ENCODE measurements at regions not wholly inside any gene's neighbourhood (a gene's known extent, or its start where the extent isn't known, plus 50 kb on each side); places are given as distances from the start of the nearest gene placed in this dataset.

DNA sequence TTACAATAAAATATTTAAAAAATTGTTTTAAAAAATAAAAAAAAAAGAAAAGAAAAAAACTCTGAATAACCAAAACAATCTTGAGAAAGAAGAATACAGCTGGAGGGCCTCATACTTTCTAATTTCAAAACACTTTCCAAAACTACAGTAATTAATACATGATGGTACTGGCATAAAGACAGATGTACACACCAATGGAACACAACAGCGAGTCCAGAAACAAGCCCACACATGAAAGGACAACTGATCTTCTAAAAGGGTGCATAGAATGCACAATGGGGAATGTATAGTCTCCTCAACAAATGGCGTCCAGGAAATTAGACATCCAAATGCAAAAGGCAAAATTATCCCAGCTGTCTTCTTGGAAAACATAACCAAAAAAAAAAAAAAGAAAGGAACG is 99.6 kb downstream of the LURAP1L start:
- DNase-seq (ENCODE audit: low read depth in 2 of 2), result no peak

DNA sequence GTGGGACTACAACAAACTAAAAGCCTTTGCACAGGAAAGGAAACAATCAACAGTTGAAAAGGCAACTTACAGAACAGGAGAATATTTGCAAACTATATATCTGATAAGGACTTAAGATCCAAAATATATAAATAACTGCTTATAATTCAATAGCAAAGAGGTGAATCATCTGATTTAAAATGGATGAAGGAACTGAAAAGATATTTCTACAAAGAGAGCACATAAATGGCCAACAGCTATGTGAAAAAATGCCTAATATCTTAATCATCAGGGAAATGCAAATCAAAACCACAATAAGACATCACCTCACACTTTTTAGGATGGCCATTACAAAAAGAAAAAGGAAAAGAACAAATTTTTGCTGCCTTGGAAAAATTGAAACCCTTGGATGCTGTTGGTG is 100.4 kb downstream of the LURAP1L start:
- peak; percentile 27 to 36 for DNase-seq (ENCODE audit: low read depth in 2 of 2)

DNA sequence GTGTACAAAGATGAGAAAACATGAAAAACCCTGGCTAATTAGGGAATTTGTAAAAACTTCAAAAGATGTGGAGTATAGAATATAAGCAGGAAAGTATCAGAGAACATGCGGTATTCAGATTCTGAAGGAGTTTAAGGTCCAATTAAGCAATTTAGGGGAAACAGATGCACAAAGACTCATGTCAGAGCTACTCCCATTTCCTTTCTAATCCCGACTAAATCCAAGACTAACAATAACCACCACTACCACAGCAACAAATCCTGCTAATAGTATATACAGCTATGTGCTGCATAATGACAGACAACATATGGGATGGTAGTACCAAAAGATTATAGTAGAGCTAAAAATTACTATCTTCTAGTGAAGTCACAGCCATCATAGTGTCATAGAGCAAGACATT is 102.1 kb downstream of the LURAP1L start:
- no peak for DNase-seq (ENCODE audit: low read depth in 2 of 2)

- no peak for DNase-seq (ENCODE audit: low read depth in 2 of 2)
Observed at GRCh38 chr9:12878351-12878978, 103.6 kb downstream of the LURAP1L start.

DNA sequence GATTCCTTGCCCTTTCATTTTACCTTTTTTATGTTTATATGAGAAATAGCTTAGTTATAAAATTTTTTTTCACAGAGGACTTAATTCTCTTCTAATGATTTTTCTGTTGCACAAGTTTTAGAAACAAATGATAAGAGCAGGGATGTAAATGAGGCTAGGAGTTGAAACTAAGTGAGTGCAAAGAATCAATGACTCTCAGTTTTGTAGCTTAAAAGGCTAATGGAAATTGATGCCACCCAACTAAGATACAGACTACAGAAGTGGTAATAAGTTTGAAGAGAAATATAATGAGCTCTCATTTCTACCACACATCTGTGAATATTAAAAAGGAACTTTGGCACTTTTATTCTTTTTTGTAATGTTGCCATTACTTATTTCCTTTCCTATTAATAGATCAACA is 105.1 kb downstream of the LURAP1L start:
- no peak for DNase-seq (ENCODE audit: low read depth in 2 of 2)

GRCh38 chr9:12880406-12881015 is 105.7 kb downstream of the LURAP1L start:
- DNase-seq (ENCODE audit: low read depth in 2 of 2), result peak in 1 of 2 experiments; percentile 17

DNA sequence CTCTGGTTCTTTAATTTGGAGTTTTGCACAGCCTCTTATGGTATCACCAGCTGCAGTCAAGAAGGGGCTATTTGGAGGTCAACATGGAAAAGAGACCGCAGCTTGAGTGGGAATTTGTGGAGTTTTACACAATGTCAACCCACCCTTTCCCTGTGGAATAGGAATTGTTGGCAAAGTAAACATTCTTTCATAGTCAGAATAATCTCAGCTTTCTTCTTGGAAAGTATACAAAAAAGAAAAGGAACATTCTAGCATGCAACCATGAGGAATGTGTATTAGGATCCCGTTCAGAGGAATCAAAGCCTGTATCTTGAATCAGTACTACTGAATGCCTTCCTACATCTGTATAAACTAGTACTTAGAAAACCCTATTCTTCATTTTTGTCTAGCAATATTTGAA is 107.6 kb downstream of the LURAP1L start:
- DNase-seq (ENCODE audit: low read depth in 2 of 2), result peak; percentile 87 to 88

DNA sequence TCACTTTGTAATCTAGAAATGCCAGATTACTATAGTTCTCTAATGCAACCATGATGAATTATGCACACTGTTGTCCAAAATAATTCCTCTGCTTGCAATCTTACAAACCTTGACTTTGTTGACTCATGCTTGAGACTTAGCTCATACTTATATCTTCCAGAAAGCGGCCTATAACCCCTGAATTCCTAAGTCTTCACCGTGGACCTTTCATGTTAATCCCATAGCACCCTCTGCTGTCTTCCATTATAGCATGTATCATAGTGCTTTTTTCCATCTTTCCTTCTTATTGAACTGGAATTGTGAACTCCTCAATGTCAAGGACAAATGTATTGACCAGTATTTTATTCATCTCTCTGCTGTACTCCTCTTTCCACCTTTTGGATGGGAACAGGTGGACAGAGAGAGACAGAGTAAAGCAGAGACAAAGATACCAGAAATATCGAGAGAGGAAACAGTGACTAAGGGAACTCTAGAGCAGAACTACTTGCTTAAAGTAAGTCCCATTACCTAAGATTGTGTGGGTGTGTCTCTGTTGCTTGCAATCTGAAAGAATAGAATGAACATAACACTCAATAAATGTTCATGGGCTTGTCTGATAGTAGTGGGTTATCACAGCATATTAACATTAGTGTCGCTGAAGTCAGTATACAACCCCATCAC is 110.0 kb downstream of the LURAP1L start:
- peak; percentile 61 to 67 for DNase-seq (ENCODE audit: low read depth in 2 of 2)

DNA sequence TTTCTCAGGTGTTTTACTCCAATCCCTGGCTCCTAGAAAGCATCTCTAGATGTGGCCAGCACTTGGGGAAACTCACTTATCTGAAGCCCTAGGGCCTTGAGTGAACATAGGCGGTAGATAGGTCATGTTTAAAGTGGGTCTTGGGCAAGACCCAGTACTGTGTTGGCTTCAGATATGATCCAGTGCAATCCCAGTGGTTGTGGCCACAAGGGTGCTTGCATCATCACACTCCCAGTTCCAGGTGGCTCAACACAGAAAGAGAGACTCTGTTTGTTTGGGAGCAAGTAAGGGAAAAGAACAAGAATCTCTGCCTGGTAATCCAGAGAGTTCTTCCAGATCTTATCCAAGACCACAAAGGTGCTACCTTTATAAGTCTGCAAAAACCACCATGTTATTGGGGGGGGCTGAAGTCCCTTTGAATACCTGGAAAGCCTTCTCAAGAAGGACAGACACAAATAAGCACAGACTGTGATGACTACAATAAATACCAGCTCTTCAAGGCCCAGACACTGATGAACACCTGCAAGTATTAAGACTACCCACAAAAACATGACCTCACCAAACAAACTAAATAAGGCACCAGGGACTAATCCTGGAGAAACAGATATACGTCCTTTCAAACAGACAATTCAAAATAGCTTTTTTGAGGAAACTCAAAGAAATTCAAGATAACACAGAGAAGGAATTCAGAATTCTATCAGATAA is 114.7 kb downstream of the LURAP1L start:
- DNase-seq (ENCODE audit: low read depth in 2 of 2), result no peak

DNA sequence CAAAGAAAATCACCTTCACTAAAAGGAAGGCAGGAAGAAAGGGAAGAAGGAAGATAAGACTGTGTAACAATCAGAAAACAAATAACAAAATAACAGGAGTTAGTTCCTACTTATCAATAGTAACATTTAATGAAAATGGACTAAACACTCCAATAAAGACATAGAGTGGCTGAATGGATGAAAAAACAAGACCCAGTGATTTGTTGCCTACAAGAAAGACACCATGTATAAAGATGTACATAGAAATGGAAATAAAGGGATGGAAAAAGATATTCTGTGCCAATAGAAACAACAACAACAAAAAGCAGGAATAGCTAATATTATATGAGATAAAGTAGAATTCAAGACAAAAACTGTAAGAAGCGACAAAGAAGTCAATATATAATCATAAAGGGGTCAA is 116.8 kb downstream of the LURAP1L start:
- DNase-seq (ENCODE audit: low read depth in 2 of 2), result no peak

GRCh38 chr9:12903316-12903715 is 128.5 kb downstream of the LURAP1L start:
- DNase-seq (ENCODE audit: low read depth in 2 of 2), result no peak

GRCh38 chr9:12904261-12905000 is 129.6 kb downstream of the LURAP1L start:
- DNase-seq (ENCODE audit: low read depth in 2 of 2), result no peak

DNA sequence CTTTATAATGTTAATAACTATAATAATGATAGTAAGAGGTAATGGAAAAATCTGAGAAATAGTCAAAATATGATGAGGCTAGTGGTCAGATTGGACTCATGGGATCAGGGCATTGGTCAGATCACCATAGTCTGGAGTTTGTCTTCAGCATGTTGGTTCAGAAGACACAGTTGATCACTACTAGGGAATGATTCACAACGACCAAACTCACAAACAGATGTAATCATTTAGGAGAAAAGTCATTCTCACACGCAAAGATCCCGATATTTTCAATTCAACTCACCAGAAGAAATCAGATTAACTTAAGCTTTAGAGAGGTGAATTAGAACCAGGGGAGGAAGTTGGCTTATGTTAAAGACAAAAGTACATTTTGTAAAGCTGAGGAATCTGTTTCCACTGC is 131.8 kb downstream of the LURAP1L start:
- peak in 1 of 2 experiments; percentile 24 for DNase-seq (ENCODE audit: low read depth in 2 of 2)

DNA sequence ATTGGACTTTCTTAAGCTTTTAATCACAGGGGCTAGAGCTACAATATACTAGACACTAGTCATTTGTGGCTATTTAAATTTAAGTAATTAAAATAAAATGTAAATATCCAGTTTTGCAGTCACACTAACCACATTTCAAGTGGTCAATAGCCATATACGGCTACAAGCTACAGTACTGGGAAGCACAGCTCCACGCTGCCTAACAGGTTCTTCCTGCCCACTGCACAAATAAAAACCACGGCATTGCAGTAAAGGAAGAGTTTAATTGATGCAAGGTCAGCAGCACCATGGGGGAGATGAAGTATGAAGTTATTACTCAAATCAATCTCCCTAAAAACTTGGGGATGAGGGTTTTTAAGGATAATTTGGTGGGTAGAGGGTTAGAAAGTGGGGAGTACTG is 134.1 kb downstream of the LURAP1L start:
- no peak for DNase-seq (ENCODE audit: low read depth in 2 of 2)

- DNase-seq (ENCODE audit: low read depth in 2 of 2), result no peak
Observed at GRCh38 chr9:12915366-12915954, 140.6 kb downstream of the LURAP1L start.

DNA sequence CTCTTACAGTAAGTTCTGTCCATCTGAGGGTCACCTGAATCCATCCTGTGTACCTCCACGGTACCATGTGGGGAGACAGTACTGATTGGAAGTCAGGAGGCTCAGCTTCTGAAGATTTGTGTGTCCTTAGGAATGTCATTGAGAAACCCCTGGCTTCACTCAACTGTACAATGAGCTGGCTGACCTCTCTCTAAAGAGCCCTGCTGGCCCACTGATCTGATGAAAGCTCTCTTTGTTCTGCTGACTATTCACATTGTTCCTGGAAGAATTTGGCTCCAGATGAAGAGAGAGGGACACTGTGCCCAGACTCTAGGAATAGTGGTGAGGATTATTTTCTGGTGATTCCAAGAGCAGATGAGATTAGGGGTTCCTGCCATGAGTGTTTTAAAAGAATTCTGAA is 141.2 kb downstream of the LURAP1L start:
- DNase-seq (ENCODE audit: low read depth in 2 of 2), result no peak

DNA sequence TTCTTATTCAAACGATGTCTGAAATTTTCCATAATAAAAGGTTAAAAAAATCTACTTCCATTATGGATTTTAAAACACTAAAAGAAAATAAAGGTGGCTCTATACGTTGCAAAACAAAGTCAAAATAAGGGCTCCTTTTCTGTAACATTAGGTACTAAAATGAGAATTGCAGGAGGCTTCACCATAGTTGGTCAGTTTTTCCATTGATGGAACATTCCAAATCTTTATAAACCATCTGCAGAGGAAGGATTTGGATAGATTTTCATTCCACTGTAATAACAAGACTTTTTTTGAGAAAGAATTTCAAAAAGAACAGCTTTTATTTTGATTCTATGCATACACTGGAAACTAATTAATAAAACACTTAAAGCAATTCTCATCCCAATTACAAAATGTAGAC is 145.6 kb downstream of the LURAP1L start:
- DNase-seq (ENCODE audit: low read depth in 2 of 2), result no peak

GRCh38 chr9:12921621-12922020 is 146.8 kb downstream of the LURAP1L start:
- DNase-seq (ENCODE audit: low read depth in 2 of 2), result no peak

DNA sequence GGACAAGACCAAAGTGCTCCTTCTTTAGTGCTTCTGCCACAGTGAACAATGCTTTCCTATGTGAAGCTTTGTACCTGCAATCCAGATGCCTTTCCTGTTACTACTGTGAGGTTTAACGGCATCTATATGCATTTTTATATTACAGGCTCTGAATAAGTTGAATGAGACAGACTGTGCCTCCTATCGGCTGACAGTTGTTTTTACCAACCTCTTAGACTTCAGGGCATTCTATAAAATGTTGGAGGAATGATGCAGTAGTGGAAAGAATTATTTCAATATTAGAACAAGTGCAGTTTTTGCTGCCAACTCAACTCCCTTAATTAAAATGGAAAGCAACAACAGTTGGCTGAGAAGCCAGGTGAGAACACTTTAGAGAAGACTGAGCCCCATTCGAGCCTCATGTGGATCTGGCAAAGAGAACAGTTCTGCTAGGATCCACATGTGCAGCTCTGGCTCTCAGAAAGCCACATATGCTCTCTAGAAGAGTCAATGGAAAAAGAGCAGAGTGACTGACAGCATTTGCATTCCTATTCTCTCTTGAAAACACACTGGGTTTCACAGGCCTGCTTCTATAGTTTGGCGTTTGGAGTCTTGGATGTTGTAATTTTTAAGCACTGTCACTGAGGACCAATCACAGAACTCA is 147.5 kb downstream of the LURAP1L start:
- DNase-seq (ENCODE audit: low read depth in 2 of 2), result peak in 1 of 2 experiments; percentile 9

DNA sequence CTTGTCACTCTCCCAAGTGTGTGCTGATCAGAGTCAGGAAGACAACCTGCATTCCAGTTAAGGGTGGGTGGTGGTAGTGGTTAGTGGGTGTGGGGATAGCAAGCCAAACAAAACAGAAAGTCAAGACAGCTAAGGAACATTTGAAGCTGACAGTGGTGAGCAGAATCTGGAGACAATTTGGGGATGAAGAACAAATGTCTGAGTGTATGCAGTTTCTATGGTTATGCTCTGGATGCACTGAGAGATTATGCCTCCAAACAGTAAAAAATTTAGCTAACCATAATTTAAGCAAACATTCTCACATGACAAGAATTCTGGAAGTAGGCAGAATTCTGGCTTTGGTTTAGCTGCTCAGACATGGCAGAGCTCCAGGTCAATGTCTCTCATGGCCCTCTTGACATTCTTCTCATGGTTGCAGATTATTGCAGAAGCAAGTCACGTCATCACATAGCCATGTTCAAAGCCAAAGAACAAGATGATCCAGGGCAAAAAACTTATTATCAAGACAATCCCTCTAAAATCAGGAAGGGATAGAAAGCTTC is 148.7 kb downstream of the LURAP1L start:
- peak; percentile 99 for DNase-seq (ENCODE audit: low read depth in 2 of 2)

DNA sequence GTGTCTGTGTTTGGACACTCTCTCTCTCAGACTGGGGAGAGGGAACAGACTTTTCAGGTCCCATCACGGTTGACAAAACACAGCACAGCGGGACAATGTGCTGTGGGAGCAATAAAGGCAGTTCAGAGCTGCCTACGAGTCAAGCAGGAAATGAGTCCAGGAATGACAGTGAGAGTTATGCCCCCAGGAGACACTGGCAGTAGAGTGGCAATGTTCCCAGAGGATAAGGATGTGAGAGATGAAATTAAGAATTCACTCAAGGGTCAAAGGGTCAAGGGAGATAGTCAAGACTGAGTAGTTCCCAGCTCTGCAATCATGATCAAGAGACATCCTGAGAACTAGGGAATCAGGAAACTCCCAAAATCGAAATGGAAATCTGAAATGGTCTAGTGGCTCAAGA is 156.1 kb downstream of the LURAP1L start:
- DNase-seq (ENCODE audit: low read depth in 2 of 2), result no peak
